PC-3 (cell line): ENCODE measurements at regions not wholly inside any gene's neighbourhood (a gene's known extent, or its start where the extent isn't known, plus 50 kb on each side); places are given as distances from the start of the nearest gene placed in this dataset.
A peak's percentile ranks its signal among the peaks of the same experiment; 100 is the strongest.

Source experiments
- ATAC-seq: fragments of 200-7000 bp; cut with Tn5 transposase; 2 replicates; pipeline ENCODE4 v1.9.1; 2020; ENCODE audit warnings: mild to moderate bottlenecking, moderate library complexity
- BruUV-seq: library from RNA; stranded (reverse); fragments of 400-500 nt; replicated peaks from 2 replicates; lab custom pipeline; 2021; lab: Mats Ljungman, UMichigan
- CTCF ChIA-PET: fragments of 300-600 bp; sonication (Branson Sonifier 250); formaldehyde crosslinking; loops from one replicate; lab custom pipeline; 2022; ENCODE audit warnings: antibody characterized with exemption; lab: Charles Lee
- POLR2A ChIA-PET: fragments of 300-600 bp; sonication (Branson Sonifier 250); formaldehyde crosslinking; loops from one replicate; lab custom pipeline; 2022; ENCODE audit warnings: antibody characterized with exemption; ENCODE audit not compliant: unreplicated experiment; lab: Charles Lee
- DNase-seq: peaks from one replicate; pipeline ENCODE4 v3.0.0-alpha.2; 2015
- H2AFZ ChIP-seq: fragments of 300-600 bp; sonication (generic); 2 replicates; pipeline ENCODE4 v1.6.0; 2016; ENCODE audit warnings: antibody characterized with exemption, low read length
- H3F3A ChIP-seq: fragments of 300-600 bp; sonication (generic); one replicate; pipeline ENCODE4 v1.6.0; 2017; ENCODE audit warnings: antibody characterized with exemption, low read length, control low read depth, mild to moderate bottlenecking; ENCODE audit not compliant: unreplicated experiment
- H3K27ac ChIP-seq: fragments of 300-600 bp; sonication (generic); 2 replicates; pipeline ENCODE4 v1.5.1; 2016; ENCODE audit warnings: mild to moderate bottlenecking, low read length
- H3K27me3 ChIP-seq: fragments of 300-600 bp; sonication (generic); 2 replicates; pipeline ENCODE4 v1.6.1; 2016; ENCODE audit warnings: low read length, mixed read lengths
- H3K36me3 ChIP-seq: fragments of 300-600 bp; sonication (generic); 2 replicates; pipeline ENCODE4 v1.6.1; 2016; ENCODE audit warnings: low read depth, mixed run types, low read length, mixed read lengths
- H3K4me1 ChIP-seq: fragments of 300-600 bp; sonication (generic); 2 replicates; pipeline ENCODE4 v1.5.1; 2016; ENCODE audit warnings: low read length; ENCODE audit not compliant: insufficient read depth
- H3K4me2 ChIP-seq: fragments of 300-600 bp; sonication (generic); 2 replicates; pipeline ENCODE4 v1.6.0; 2016; ENCODE audit warnings: low read length
- H3K4me3 ChIP-seq: fragments of 300-600 bp; sonication (generic); 2 replicates; pipeline ENCODE4 v1.5.1; 2016; ENCODE audit warnings: mild to moderate bottlenecking, low read length, mixed read lengths
- H3K79me2 ChIP-seq: fragments of 300-600 bp; sonication (generic); 2 replicates; pipeline ENCODE4 v1.6.1; 2017; ENCODE audit warnings: low read length, mixed read lengths
- H3K9ac ChIP-seq: fragments of 300-600 bp; sonication (generic); 2 replicates; pipeline ENCODE4 v1.6.0; 2016; ENCODE audit warnings: mild to moderate bottlenecking, low read length
- H3K9me2 ChIP-seq: fragments of 300-600 bp; sonication (generic); replicated peaks from 2 replicates; pipeline ENCODE4 v1.6.1; 2016; ENCODE audit warnings: mixed run types, low read length, mixed read lengths
- H3K9me3 ChIP-seq: fragments of 300-600 bp; sonication (generic); 2 replicates; pipeline ENCODE4 v1.6.1; 2016; ENCODE audit warnings: low read length, mixed read lengths
- H4K20me1 ChIP-seq: fragments of 300-600 bp; sonication (generic); 2 replicates; pipeline ENCODE4 v1.6.1; 2016; ENCODE audit warnings: low read length, mixed read lengths
- EZH2 ChIP-seq: fragments of 300-600 bp; sonication (generic); IDR thresholded peaks from one replicate; pipeline ENCODE4 v1.6.1; 2017; ENCODE audit warnings: antibody characterized with exemption, mild to moderate bottlenecking, low read length; ENCODE audit not compliant: unreplicated experiment
- EZH2phosphoT487 ChIP-seq: fragments of 300-600 bp; sonication (generic); IDR thresholded peaks from 2 replicates; pipeline ENCODE4 v1.6.1; 2018; ENCODE audit warnings: mild to moderate bottlenecking, antibody characterized with exemption, low read length, borderline replicate concordance
- intact Hi-C: fragments of 100-400 bp; cut with micrococcal nuclease; formaldehyde crosslinking; loops from 2 replicates; pipeline ENCODE4 v1.9.0; 2023
- TF ChIP-seq, protein P1 (sequence below): fragments of 300-600 bp; sonication (generic); conservative IDR thresholded peaks from 2 replicates; pipeline ENCODE4 v1.5.1; 2017; ENCODE audit warnings: antibody characterized with exemption, low read depth, mild to moderate bottlenecking, low read length

DNA sequence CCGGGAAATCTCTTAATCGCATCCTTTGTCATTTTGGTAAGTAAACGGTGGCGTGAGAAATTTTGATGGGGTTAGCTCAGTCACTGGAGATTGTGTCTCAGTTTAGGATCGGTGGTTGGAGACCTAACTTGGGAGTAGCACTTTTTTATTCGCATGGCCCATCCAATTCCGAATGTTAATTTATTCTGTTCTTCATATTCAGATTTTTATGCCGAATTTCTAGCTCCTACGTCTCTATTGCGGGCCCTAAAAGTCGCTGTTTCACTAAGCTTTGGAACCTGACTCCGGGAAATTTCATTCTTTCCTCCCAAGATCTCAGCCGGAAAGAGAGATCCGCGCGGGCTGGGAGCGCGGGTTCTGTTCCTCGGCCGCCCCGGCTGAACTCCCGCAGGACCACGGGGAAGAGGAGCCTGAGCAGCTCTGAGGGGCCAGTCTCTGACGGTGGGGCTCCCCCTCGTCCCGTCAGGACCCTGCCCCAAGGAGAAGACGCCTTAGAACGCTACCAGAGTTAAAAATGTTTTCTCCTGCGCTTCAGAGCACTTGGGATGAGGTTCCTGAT lies 279.7 kb downstream of the FAM72C start:
- H3K4me2 ChIP-seq, result no peak overlapping the region
- no peak overlapping the region for H3K9ac ChIP-seq
- H3F3A ChIP-seq, result no peaks in the 10 kb centered on the region
- no peak overlapping the region for H2AFZ ChIP-seq
- H3K79me2 ChIP-seq, result no peaks in the 10 kb centered on the region
- ChIA-PET CTCF (no interaction called here), POLR2A (no interaction called here)
- BruUV-seq, result no TSS peak
- no peaks in the 10 kb centered on the region for H4K20me1 ChIP-seq
- no peaks in the 10 kb centered on the region for H3K36me3 ChIP-seq
- TF ChIP-seq, protein P1, sequence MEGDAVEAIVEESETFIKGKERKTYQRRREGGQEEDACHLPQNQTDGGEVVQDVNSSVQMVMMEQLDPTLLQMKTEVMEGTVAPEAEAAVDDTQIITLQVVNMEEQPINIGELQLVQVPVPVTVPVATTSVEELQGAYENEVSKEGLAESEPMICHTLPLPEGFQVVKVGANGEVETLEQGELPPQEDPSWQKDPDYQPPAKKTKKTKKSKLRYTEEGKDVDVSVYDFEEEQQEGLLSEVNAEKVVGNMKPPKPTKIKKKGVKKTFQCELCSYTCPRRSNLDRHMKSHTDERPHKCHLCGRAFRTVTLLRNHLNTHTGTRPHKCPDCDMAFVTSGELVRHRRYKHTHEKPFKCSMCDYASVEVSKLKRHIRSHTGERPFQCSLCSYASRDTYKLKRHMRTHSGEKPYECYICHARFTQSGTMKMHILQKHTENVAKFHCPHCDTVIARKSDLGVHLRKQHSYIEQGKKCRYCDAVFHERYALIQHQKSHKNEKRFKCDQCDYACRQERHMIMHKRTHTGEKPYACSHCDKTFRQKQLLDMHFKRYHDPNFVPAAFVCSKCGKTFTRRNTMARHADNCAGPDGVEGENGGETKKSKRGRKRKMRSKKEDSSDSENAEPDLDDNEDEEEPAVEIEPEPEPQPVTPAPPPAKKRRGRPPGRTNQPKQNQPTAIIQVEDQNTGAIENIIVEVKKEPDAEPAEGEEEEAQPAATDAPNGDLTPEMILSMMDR, result no peak
- H3K4me3 ChIP-seq, result no peak overlapping the region
- no peaks in the 10 kb centered on the region for H3K9me2 ChIP-seq
- DNase-seq (no peak), ATAC-seq (no peak)
- no peaks in the 10 kb centered on the region for H3K9me3 ChIP-seq
- intact Hi-C loops, result no loop called here
- H3K4me1 ChIP-seq, result no peaks in the 10 kb centered on the region
- H3K27me3 ChIP-seq, result peaks cover 15% of the 10 kb centered on the region
- H3K27ac ChIP-seq, result no peak overlapping the region

DNA sequence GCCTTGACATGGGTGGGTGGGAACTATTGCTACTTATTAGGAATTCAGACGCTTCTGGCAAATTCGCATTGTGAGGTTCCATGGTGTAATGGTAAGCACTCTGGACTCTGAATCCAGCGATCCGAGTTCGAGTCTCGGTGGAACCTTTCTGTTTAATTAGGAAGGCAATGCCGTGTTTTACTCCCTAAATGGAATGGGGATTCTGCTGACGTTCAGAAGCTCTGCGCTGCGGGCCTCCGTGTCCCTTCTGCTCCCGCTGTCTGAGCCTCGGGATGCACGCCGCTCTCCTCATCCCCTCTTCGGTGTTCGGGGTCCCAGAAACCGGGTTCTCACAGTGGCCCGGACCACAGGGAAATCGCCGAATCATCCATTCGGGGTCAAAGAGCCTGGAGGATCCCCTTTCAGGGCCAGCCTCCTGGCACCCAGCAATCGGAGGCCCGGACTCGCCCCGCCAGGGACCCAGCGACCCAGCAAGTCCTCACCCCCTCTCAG lies 280.3 kb downstream of the FAM72C start:
- no peak for ATAC-seq
- Histone ChIP-seq H3K9me2 (no peaks in the 10 kb centered on the region), H3K36me3 (no peaks in the 10 kb centered on the region), H3K9me3 (no peaks in the 10 kb centered on the region), H2AFZ (no peak overlapping the region), H3K4me2 (no peak overlapping the region), H3K9ac (no peak overlapping the region), H3K4me1 (no peaks in the 10 kb centered on the region), H4K20me1 (no peaks in the 10 kb centered on the region), H3K79me2 (no peaks in the 10 kb centered on the region), H3K27ac (no peak overlapping the region), H3K4me3 (no peak overlapping the region), H3K27me3 (peaks cover 15% of the 10 kb centered on the region), H3F3A (no peaks in the 10 kb centered on the region)
- no TSS peak for BruUV-seq
- ChIA-PET POLR2A (no interaction called here), CTCF (no interaction called here)
- TF ChIP-seq EZH2 (no peak), EZH2phosphoT487 (no peak)
- TF ChIP-seq, protein P1, result no peak
- intact Hi-C loops, result no loop called here
- DNase-seq, result peak; percentile 11

DNA sequence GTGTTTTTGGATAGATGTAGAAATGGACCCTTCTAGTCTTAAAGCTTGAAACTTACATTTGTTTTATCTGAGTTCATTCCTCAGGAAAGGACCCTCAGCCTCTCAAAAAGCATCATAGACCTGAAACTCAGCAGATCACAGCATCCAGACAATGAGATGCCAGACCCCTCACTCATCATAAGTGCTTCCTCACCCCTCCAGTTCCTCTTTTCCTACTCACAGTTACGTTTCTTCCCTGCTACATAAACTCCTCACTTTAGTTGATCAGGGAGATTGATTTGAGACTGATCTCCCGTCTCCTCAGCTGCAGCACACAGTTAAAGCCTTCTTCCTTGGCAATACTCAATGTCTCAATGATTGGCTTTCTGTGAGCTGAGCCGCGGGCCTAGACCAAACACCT lies 282.0 kb downstream of the FAM72C start:
- ATAC-seq, result no peak
- no peaks in the 10 kb centered on the region for H3K9me3 ChIP-seq
- TF ChIP-seq EZH2 (no peak), EZH2phosphoT487 (no peak)
- TF ChIP-seq, protein P1, result no peak
- no peak for DNase-seq
- intact Hi-C loops, result no loop called here
- ChIA-PET POLR2A (no interaction called here), CTCF (no interaction called here)
- H3K27me3 ChIP-seq, result peaks cover 15% of the 10 kb centered on the region
- H3K79me2 ChIP-seq, result no peaks in the 10 kb centered on the region
- no peaks in the 10 kb centered on the region for H3K36me3 ChIP-seq
- BruUV-seq, result no TSS peak
- no peaks in the 10 kb centered on the region for H3K9me2 ChIP-seq
- no peaks in the 10 kb centered on the region for H4K20me1 ChIP-seq
- H3K4me1 ChIP-seq, result no peaks in the 10 kb centered on the region
- H3K27ac ChIP-seq, result no peak overlapping the region
- H3K4me2 ChIP-seq, result no peak overlapping the region
- H2AFZ ChIP-seq, result no peak overlapping the region
- H3K4me3 ChIP-seq, result no peak overlapping the region
- H3K9ac ChIP-seq, result no peak overlapping the region
- no peaks in the 10 kb centered on the region for H3F3A ChIP-seq
